SK-N-SH (cell line): ENCODE measurements at regions not wholly inside any gene's neighbourhood (a gene's known extent, or its start where the extent isn't known, plus 50 kb on each side); places are given as distances from the start of the nearest gene placed in this dataset.

Experiments used
- ELF1 ChIP-seq: IDR thresholded peaks from 2 replicates; pipeline ENCODE4 v1.4.0; 2012
- EP300 ChIP-seq, 2 experiments: IDR thresholded peaks; 2 replicates each; pipeline versions ENCODE4 v1.4.0 to v1.6.1; 2012; ENCODE audit warnings: borderline replicate concordance in 1 of 2, low read depth in 1 of 2, low read length in 1 of 2
- TAF1 ChIP-seq: IDR thresholded peaks from 2 replicates; pipeline ENCODE4 v1.6.1; 2012; ENCODE audit warnings: low read depth, mild to moderate bottlenecking, low read length, moderate library complexity, borderline replicate concordance
- TEAD4 ChIP-seq: IDR thresholded peaks from 2 replicates; pipeline ENCODE4 v1.4.0; 2012; ENCODE audit warnings: mild to moderate bottlenecking, borderline replicate concordance; ENCODE audit not compliant: insufficient read depth
- YY1 ChIP-seq: IDR thresholded peaks from 2 replicates; pipeline ENCODE4 v1.4.0; 2012; ENCODE audit warnings: low read depth, mild to moderate bottlenecking
- TF ChIP-seq, protein P1 (sequence below): fragments of 200-600 bp; sonication (generic); IDR thresholded peaks from 2 replicates; pipeline ENCODE4 v1.6.1; 2017; ENCODE audit warnings: antibody characterized with exemption, mild to moderate bottlenecking, moderate library complexity
- TF ChIP-seq, protein P2 (sequence below): IDR thresholded peaks from 2 replicates; pipeline ENCODE4 v1.4.0; 2012; ENCODE audit warnings: low read depth
- TF ChIP-seq, protein P3 (sequence below): IDR thresholded peaks from 2 replicates; pipeline ENCODE4 v1.6.1; 2012; ENCODE audit warnings: mild to moderate bottlenecking, low read depth, low read length, moderate library complexity
- TF ChIP-seq, protein P4 (sequence below): fragments of 150-350 bp; IDR thresholded peaks from 2 replicates; pipeline ENCODE4 v1.6.1; 2017; ENCODE audit warnings: antibody characterized with exemption, low read length, low read depth, borderline replicate concordance

DNA sequence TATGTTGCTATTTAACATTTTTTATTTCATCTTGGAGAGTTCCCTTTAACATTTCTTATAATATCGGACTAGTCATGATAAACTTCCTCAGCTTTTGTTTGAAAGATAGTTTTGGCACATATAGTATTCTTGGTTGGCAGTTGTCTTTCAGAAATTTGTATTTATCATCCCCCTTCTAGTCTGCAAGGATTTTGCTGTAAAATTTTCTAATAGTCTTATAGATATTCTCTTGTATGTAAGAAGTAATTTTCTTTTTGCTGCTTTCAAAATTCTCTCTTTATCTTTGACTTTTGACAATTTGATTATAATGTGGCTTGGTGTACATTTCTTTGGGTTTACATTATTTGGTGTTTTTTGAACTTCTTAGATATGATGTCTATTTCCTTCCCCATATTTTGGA lies 116.0 kb upstream of the AVPR1A start:
- TF ChIP-seq, protein P1, sequence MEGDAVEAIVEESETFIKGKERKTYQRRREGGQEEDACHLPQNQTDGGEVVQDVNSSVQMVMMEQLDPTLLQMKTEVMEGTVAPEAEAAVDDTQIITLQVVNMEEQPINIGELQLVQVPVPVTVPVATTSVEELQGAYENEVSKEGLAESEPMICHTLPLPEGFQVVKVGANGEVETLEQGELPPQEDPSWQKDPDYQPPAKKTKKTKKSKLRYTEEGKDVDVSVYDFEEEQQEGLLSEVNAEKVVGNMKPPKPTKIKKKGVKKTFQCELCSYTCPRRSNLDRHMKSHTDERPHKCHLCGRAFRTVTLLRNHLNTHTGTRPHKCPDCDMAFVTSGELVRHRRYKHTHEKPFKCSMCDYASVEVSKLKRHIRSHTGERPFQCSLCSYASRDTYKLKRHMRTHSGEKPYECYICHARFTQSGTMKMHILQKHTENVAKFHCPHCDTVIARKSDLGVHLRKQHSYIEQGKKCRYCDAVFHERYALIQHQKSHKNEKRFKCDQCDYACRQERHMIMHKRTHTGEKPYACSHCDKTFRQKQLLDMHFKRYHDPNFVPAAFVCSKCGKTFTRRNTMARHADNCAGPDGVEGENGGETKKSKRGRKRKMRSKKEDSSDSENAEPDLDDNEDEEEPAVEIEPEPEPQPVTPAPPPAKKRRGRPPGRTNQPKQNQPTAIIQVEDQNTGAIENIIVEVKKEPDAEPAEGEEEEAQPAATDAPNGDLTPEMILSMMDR, result no peak
- TF ChIP-seq TAF1, result no peak
- no peak for TF ChIP-seq EP300 (IDR thresholded peaks at IDR 0.05; ENCODE audit: borderline replicate concordance in 1 of 2, low read depth in 1 of 2, low read length in 1 of 2)
- TF ChIP-seq, protein P2, sequence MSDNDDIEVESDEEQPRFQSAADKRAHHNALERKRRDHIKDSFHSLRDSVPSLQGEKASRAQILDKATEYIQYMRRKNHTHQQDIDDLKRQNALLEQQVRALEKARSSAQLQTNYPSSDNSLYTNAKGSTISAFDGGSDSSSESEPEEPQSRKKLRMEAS, result no peak
- TF ChIP-seq, protein P3, sequence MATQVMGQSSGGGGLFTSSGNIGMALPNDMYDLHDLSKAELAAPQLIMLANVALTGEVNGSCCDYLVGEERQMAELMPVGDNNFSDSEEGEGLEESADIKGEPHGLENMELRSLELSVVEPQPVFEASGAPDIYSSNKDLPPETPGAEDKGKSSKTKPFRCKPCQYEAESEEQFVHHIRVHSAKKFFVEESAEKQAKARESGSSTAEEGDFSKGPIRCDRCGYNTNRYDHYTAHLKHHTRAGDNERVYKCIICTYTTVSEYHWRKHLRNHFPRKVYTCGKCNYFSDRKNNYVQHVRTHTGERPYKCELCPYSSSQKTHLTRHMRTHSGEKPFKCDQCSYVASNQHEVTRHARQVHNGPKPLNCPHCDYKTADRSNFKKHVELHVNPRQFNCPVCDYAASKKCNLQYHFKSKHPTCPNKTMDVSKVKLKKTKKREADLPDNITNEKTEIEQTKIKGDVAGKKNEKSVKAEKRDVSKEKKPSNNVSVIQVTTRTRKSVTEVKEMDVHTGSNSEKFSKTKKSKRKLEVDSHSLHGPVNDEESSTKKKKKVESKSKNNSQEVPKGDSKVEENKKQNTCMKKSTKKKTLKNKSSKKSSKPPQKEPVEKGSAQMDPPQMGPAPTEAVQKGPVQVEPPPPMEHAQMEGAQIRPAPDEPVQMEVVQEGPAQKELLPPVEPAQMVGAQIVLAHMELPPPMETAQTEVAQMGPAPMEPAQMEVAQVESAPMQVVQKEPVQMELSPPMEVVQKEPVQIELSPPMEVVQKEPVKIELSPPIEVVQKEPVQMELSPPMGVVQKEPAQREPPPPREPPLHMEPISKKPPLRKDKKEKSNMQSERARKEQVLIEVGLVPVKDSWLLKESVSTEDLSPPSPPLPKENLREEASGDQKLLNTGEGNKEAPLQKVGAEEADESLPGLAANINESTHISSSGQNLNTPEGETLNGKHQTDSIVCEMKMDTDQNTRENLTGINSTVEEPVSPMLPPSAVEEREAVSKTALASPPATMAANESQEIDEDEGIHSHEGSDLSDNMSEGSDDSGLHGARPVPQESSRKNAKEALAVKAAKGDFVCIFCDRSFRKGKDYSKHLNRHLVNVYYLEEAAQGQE, result no peak
- TF ChIP-seq ELF1, result no peak
- TF ChIP-seq TEAD4, result no peak
- TF ChIP-seq YY1, result no peak
- TF ChIP-seq, protein P4, sequence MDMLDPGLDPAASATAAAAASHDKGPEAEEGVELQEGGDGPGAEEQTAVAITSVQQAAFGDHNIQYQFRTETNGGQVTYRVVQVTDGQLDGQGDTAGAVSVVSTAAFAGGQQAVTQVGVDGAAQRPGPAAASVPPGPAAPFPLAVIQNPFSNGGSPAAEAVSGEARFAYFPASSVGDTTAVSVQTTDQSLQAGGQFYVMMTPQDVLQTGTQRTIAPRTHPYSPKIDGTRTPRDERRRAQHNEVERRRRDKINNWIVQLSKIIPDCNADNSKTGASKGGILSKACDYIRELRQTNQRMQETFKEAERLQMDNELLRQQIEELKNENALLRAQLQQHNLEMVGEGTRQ, result no peak
